H1 (cell line): ENCODE measurements at regions not wholly inside any gene's neighbourhood (a gene's known extent, or its start where the extent isn't known, plus 50 kb on each side); places are given as distances from the start of the nearest gene placed in this dataset.

Experiments
- ATF2 ChIP-seq: IDR thresholded peaks from 2 replicates; pipeline ENCODE4 v1.6.1; 2012; ENCODE audit warnings: low read length, inconsistent platforms
- CREB1 ChIP-seq: IDR thresholded peaks from 2 replicates; pipeline ENCODE4 v1.6.1; 2012; ENCODE audit warnings: inconsistent platforms
- CTCF ChIP-seq, 3 experiments: IDR thresholded peaks; 1 replicate in 2 of 3; 2 replicates in 1 of 3; pipeline versions ENCODE4 v1.5.1 to v1.6.1; 2011; ENCODE audit warnings: low read length in 3 of 3, mild to moderate bottlenecking in 3 of 3, inconsistent platforms in 2 of 3, low read depth in 1 of 3, moderate library complexity in 1 of 3; ENCODE audit not compliant: insufficient read depth in 1 of 3; ENCODE audit errors: control extremely low read depth in 1 of 3
- EZH2 ChIP-seq: fragments of 200-600 bp; sonication (generic); IDR thresholded peaks from 2 replicates; pipeline ENCODE4 v1.7.1; 2012; ENCODE audit warnings: low read depth, mild to moderate bottlenecking, moderate library complexity, low read length, inconsistent platforms; ENCODE audit not compliant: severe bottlenecking
- GTF2F1 ChIP-seq: IDR thresholded peaks from 2 replicates; pipeline ENCODE4 v1.6.1; 2012; ENCODE audit warnings: low read depth, low read length, improper control_type of control experiment, borderline replicate concordance
- KDM5A ChIP-seq: fragments of 200-600 bp; IDR thresholded peaks from 2 replicates; pipeline ENCODE4 v1.7.1; 2012; ENCODE audit warnings: mild to moderate bottlenecking, low read length, inconsistent platforms, mixed read lengths
- MAX ChIP-seq: IDR thresholded peaks from 2 replicates; pipeline ENCODE4 v1.6.1; 2012; ENCODE audit warnings: inconsistent platforms
- NRF1 ChIP-seq: IDR thresholded peaks from 2 replicates; pipeline ENCODE4 v1.6.1; 2011; ENCODE audit warnings: mild to moderate bottlenecking, low read depth, low read length, improper control_type of control experiment
- POLR2A ChIP-seq, 2 experiments: IDR thresholded peaks; 1 replicate in 1 of 2; 2 replicates in 1 of 2; pipeline ENCODE4 v1.6.1; 2011; ENCODE audit warnings: low read depth in 2 of 2, low read length in 2 of 2, mild to moderate bottlenecking in 2 of 2; ENCODE audit errors: control extremely low read depth in 1 of 2
- POLR2AphosphoS5 ChIP-seq: IDR thresholded peaks from 2 replicates; pipeline ENCODE4 v1.6.1; 2011; ENCODE audit warnings: low read depth, low read length
- RAD21 ChIP-seq, 2 experiments: IDR thresholded peaks in 1 of 2; conservative IDR thresholded peaks in 1 of 2; 2 replicates each; pipeline ENCODE4 v1.6.1; 2011; ENCODE audit warnings: low read depth in 2 of 2, low read length in 2 of 2, improper control_type of control experiment in 1 of 2, inconsistent platforms in 1 of 2, mild to moderate bottlenecking in 1 of 2, moderate library complexity in 1 of 2
- SIN3A ChIP-seq, 2 experiments: IDR thresholded peaks in 1 of 2; conservative IDR thresholded peaks in 1 of 2; 2 replicates each; pipeline ENCODE4 v1.6.1; 2011 to 2012; ENCODE audit warnings: low read length in 2 of 2, improper control_type of control experiment in 1 of 2, low read depth in 1 of 2, mild to moderate bottlenecking in 1 of 2
- USF2 ChIP-seq: IDR thresholded peaks from 2 replicates; pipeline ENCODE4 v1.6.1; 2011; ENCODE audit warnings: low read length, improper control_type of control experiment
- YY1 ChIP-seq: IDR thresholded peaks from 2 replicates; pipeline ENCODE4 v1.6.1; 2011; ENCODE audit warnings: low read depth, mild to moderate bottlenecking, low read length

GRCh38 chr18:22504251-22505030 lies 86.7 kb upstream of the CTAGE1 start:
- TF ChIP-seq CTCF (IDR thresholded peaks at IDR 0.05; ENCODE audit: control extremely low read depth in 1 of 3, insufficient read depth in 1 of 3, low read depth in 1 of 3, low read length in 3 of 3), result no peak
- TF ChIP-seq MAX, result no peak
- no peak for TF ChIP-seq POLR2AphosphoS5
- no peak for TF ChIP-seq POLR2A (IDR thresholded peaks at IDR 0.05; ENCODE audit: control extremely low read depth in 1 of 2, low read depth in 2 of 2, low read length in 2 of 2)
- no peak for TF ChIP-seq NRF1
- TF ChIP-seq RAD21 (IDR thresholded peaks at IDR 0.05 in 1 of 2, conservative IDR thresholded peaks at IDR 0.05 in 1 of 2; ENCODE audit: low read depth in 2 of 2, low read length in 2 of 2), result no peak
- TF ChIP-seq GTF2F1, result no peak
- TF ChIP-seq KDM5A, result no peak
- TF ChIP-seq EZH2, result no peak
- TF ChIP-seq SIN3A (conservative IDR thresholded peaks at IDR 0.05 in 1 of 2, IDR thresholded peaks at IDR 0.05 in 1 of 2; ENCODE audit: low read depth in 1 of 2, low read length in 2 of 2), result no peak
- TF ChIP-seq ATF2, result no peak
- no peak for TF ChIP-seq USF2
- TF ChIP-seq YY1, result no peak
- TF ChIP-seq CREB1, result no peak
